Neural crest cell (in vitro differentiated cells): ENCODE measurements at regions not wholly inside any gene's neighbourhood (a gene's known extent, or its start where the extent isn't known, plus 50 kb on each side); places are given as distances from the start of the nearest gene placed in this dataset.
"Not testable (repeated sequence)": the region's sequence is repeated elsewhere in the genome, so short reads cannot be mapped to it uniquely, and the experiment has no call there.

ENCODE experiments used
- DNase-seq: peaks from one replicate; pipeline ENCODE4 v3.0.0; 2021; ENCODE audit warnings: low read depth, mixed read lengths, low spot score
- H3K27ac Mint-ChIP-seq: one replicate; pipeline ENCODE4 v1.8.0; 2021; ENCODE audit warnings: mild to moderate bottlenecking, mixed read lengths; ENCODE audit not compliant: unreplicated experiment
- H3K27me3 Mint-ChIP-seq: 2 replicates; pipeline ENCODE4 v1.8.0; 2021; ENCODE audit warnings: low read depth, mild to moderate bottlenecking, mixed read lengths
- H3K36me3 Mint-ChIP-seq: 2 replicates; pipeline ENCODE4 v1.8.0; 2021; ENCODE audit warnings: low read depth, mild to moderate bottlenecking, mixed read lengths
- H3K4me1 Mint-ChIP-seq: 2 replicates; pipeline ENCODE4 v1.8.0; 2021; ENCODE audit warnings: mixed read lengths
- H3K4me3 Mint-ChIP-seq: one replicate; pipeline ENCODE4 v1.8.0; 2021; ENCODE audit warnings: mild to moderate bottlenecking, mixed read lengths
- H3K9me3 Mint-ChIP-seq: 2 replicates; pipeline ENCODE4 v1.8.0; 2021; ENCODE audit warnings: mixed read lengths
- TF ChIP-seq, protein P1 (sequence below): fragments of 200-600 bp; sonication (generic); conservative IDR thresholded peaks from 2 replicates; pipeline ENCODE4 v1.5.0; 2021; ENCODE audit warnings: antibody characterized with exemption, mild to moderate bottlenecking

DNA sequence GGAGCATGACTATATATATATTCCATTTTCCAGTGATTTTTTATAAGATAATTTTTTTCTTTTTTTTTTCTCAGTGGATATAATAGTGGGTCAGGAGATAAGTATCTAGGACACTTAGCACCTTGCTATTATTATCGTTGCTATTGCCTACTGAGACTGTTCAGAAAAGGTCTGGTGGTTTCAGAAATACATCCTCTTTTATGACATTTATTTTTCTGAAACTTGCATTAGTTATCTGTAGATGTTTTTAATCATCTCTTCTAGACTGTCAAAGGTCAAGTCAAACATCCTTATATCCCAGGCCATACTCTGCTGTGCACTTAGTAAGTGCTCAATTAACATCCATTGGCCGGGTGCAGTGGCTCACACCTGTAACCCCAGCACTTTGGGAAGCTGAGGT is 72.9 kb upstream of the MED14 start:
- DNase-seq, result no peak
- H3K4me3 Mint-ChIP-seq, result no peak overlapping the region
- no peaks in the 10 kb centered on the region for H3K36me3 Mint-ChIP-seq
- TF ChIP-seq, protein P1, sequence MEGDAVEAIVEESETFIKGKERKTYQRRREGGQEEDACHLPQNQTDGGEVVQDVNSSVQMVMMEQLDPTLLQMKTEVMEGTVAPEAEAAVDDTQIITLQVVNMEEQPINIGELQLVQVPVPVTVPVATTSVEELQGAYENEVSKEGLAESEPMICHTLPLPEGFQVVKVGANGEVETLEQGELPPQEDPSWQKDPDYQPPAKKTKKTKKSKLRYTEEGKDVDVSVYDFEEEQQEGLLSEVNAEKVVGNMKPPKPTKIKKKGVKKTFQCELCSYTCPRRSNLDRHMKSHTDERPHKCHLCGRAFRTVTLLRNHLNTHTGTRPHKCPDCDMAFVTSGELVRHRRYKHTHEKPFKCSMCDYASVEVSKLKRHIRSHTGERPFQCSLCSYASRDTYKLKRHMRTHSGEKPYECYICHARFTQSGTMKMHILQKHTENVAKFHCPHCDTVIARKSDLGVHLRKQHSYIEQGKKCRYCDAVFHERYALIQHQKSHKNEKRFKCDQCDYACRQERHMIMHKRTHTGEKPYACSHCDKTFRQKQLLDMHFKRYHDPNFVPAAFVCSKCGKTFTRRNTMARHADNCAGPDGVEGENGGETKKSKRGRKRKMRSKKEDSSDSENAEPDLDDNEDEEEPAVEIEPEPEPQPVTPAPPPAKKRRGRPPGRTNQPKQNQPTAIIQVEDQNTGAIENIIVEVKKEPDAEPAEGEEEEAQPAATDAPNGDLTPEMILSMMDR, result no peak
- H3K27ac Mint-ChIP-seq, result no peak overlapping the region
- H3K9me3 Mint-ChIP-seq, result peaks cover 4% of the 10 kb centered on the region
- no peaks in the 10 kb centered on the region for H3K4me1 Mint-ChIP-seq
- no peaks in the 10 kb centered on the region for H3K27me3 Mint-ChIP-seq

DNA sequence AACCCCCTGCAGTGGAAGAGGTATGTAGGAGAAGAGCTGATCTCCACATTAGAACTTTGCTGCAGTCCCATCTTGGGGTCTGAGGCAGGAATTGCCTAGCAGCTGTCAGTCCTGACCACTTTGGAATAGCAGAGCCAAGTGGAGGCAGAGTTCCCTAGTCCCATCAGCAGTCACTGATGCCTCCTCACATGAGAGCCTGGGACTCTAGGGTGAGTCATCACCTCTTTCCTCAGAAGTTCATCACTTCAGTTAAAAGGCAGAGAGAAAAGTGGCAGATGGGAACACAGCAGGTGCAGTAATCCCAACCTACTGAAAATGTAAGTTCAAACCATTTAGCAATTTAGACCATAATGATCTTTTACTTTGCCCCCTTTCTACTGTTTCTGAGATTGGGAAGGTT is 73.9 kb upstream of the MED14 start:
- no peak for DNase-seq
- TF ChIP-seq, protein P1, result no peak
- Mint-ChIP-seq H3K4me3 (no peak overlapping the region), H3K9me3 (peaks cover 9% of the 10 kb centered on the region), H3K36me3 (peaks cover 4% of the 10 kb centered on the region), H3K4me1 (no peaks in the 10 kb centered on the region), H3K27me3 (no peaks in the 10 kb centered on the region), H3K27ac (no peak overlapping the region)

DNA sequence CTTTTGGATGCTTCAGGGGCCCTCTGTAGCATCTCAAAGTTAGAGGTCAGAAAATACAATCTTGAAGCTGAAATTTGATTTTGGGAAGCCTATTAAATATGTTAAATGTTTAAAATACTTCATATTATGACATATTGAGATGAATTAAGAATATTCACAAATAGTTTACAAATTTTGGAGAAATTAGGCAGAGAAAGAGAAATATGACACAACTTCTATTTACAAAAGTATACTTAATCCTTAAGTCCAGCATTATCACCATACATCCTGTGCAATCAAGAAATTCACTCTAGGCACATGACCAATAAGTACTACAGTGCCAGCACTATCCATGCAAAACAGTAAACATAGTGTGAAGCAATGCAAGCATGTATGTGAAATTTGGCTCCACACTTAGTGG is 79.7 kb upstream of the MED14 start:
- not testable (repeated sequence) for H3K4me3 Mint-ChIP-seq, H3K27me3 Mint-ChIP-seq, H3K9me3 Mint-ChIP-seq, H3K4me1 Mint-ChIP-seq, DNase-seq, H3K36me3 Mint-ChIP-seq, H3K27ac Mint-ChIP-seq

DNA sequence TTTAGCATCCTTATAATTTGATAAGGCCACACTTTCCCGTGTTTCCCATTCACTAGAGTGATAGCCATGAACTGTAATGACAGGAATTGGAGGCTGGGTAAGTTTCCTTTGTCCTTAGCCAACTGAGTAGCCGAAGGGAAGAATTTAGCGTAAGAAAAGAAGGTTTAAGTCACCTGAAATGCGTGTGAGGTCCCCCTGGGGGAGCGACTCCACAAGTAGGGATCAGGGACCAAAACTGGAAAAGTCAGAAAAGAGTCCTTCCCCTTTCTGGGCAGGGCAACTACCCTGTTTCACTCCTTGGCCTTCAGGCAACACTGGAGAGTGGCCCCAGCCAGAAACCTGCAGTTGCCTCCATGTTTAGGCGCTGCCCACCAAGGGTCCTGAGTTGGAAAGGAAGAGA is 81.6 kb upstream of the MED14 start:
- peaks cover 10% of the 10 kb centered on the region for H3K9me3 Mint-ChIP-seq
- no peak overlapping the region for H3K27ac Mint-ChIP-seq
- TF ChIP-seq, protein P1, result no peak
- H3K4me3 Mint-ChIP-seq, result no peak overlapping the region
- H3K36me3 Mint-ChIP-seq, result peaks cover 4% of the 10 kb centered on the region
- DNase-seq, result no peak
- H3K27me3 Mint-ChIP-seq, result no peaks in the 10 kb centered on the region
- H3K4me1 Mint-ChIP-seq, result no peaks in the 10 kb centered on the region

DNA sequence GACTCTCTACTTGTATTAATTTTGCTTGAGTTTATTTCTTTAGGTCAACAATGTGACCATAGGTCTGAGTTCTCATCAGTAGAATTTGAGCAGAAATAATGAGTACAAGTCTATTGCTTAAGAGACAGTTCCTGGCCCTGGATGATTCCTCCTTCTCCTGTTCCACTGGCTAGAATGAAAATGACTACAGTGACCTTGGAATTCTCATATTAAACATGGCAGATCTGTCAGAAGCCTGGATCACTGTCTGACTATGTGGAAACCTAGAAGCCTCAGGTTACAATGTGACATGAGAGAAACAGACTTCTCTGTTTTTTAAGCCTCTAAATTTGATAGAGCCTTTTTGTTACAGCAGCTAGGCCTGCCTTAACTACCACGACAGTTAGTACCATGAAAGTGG is 82.9 kb upstream of the MED14 start:
- Mint-ChIP-seq H3K27ac (no peak overlapping the region), H3K4me1 (no peaks in the 10 kb centered on the region), H3K27me3 (no peaks in the 10 kb centered on the region), H3K4me3 (no peak overlapping the region), H3K36me3 (peaks cover 4% of the 10 kb centered on the region), H3K9me3 (peaks cover 13% of the 10 kb centered on the region)
- TF ChIP-seq, protein P1, result no peak
- no peak for DNase-seq

DNA sequence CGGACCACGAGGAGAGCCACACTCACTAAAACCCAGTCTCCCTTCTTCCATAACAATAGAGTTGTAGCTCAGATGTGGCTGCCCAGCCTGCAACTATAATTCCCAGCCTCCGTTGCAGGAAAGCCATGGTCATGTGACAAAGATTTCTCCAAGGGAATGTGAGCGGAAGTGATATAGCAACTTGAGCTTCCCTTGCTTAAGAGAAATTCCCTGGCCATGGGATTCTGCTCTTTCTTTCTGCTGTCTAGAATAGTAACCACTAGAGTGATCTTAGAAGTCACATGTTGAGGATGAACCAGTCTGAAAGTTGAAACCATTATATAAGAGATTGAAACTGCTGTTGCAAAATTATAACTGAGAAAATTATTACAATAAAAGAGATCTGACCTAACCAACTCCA is 86.4 kb upstream of the MED14 start:
- Mint-ChIP-seq H3K4me1 (no peaks in the 10 kb centered on the region), H3K4me3 (no peak overlapping the region), H3K27me3 (no peaks in the 10 kb centered on the region), H3K9me3 (peaks cover 18% of the 10 kb centered on the region), H3K36me3 (peaks cover 5% of the 10 kb centered on the region), H3K27ac (no peak overlapping the region)
- TF ChIP-seq, protein P1, result no peak
- no peak for DNase-seq
